Stimulated activated CD8-positive, alpha-beta memory T cell treated with anti-CD3 and anti-CD28 coated beads, Interleukin-12 subunit alpha, Interleukin-12 subunit beta, amount 100 ng/mL, for 24 hours (primary cell): ENCODE measurements at regions not wholly inside any gene's neighbourhood (a gene's known extent, or its start where the extent isn't known, plus 50 kb on each side); places are given as distances from the start of the nearest gene placed in this dataset.
"Not testable (repeated sequence)": the region's sequence is repeated elsewhere in the genome, so short reads cannot be mapped to it uniquely, and the experiment has no call there.

Experiments used
- DNase-seq: peaks from one replicate; pipeline ENCODE4 v3.0.0-alpha.2; 2020; ENCODE audit errors: extremely low read depth

- DNase-seq: no peak
These were observed 634.4 kb downstream of the GATA3 start for GRCh38 chr10:8688881-8689280.

- DNase-seq: no peak
These were observed 637.1 kb downstream of the GATA3 start for GRCh38 chr10:8691498-8692017.

- not testable (repeated sequence) for DNase-seq
These were observed 639.1 kb downstream of the GATA3 start for GRCh38 chr10:8693635-8694034.

- no peak for DNase-seq
These were observed 642.3 kb downstream of the GATA3 start for GRCh38 chr10:8696746-8697145.

- DNase-seq: no peak
These were observed 646.2 kb downstream of the GATA3 start for GRCh38 chr10:8700689-8701088.

- DNase-seq: no peak
These were observed 647.7 kb downstream of the GATA3 start for GRCh38 chr10:8702181-8702580.

GRCh38 chr10:8705415-8705814 is 650.9 kb downstream of the GATA3 start:
- no peak for DNase-seq

GRCh38 chr10:8712656-8713055 is 658.2 kb downstream of the GATA3 start:
- DNase-seq: no peak

- DNase-seq: no peak
These were observed 665.5 kb downstream of the GATA3 start for GRCh38 chr10:8719971-8720370.

GRCh38 chr10:8721650-8722049 is 667.2 kb downstream of the GATA3 start:
- no peak for DNase-seq

- DNase-seq: no peak
These were observed 668.3 kb downstream of the GATA3 start for GRCh38 chr10:8722835-8723234.

- no peak for DNase-seq
These were observed 670.9 kb downstream of the GATA3 start for GRCh38 chr10:8725343-8725742.

- DNase-seq: no peak
These were observed 671.7 kb downstream of the GATA3 start for GRCh38 chr10:8726084-8726778.

GRCh38 chr10:8726779-8727084 is 672.2 kb downstream of the GATA3 start:
- no peak for DNase-seq

GRCh38 chr10:8731121-8732095 is 676.9 kb downstream of the GATA3 start:
- DNase-seq: no peak

- DNase-seq: no peak
These were observed 684.5 kb downstream of the GATA3 start for GRCh38 chr10:8738987-8739386.

GRCh38 chr10:8752146-8752843 is 697.8 kb downstream of the GATA3 start:
- no peak for DNase-seq

- no peak for DNase-seq
These were observed 703.5 kb downstream of the GATA3 start for GRCh38 chr10:8758029-8758428.

- DNase-seq: no peak
These were observed 712.4 kb downstream of the GATA3 start for GRCh38 chr10:8766899-8767298.

GRCh38 chr10:8767591-8767990 is 713.1 kb downstream of the GATA3 start:
- no peak for DNase-seq

GRCh38 chr10:8768341-8768740 is 713.9 kb downstream of the GATA3 start:
- no peak for DNase-seq

- DNase-seq: no peak
These were observed 714.4 kb downstream of the GATA3 start for GRCh38 chr10:8768852-8769251.
